ENCODE measurements at regions not wholly inside any gene's neighbourhood (a gene's known extent, or its start where the extent isn't known, plus 50 kb on each side); places are given as distances from the start of the nearest gene placed in this dataset.

- Histone ChIP-seq H3K4me1 (no peaks in the 10 kb centered on the region), H3K9ac (no peak overlapping the region), H3K27ac (no peak overlapping the region), H3K9me3 (no peaks in the 10 kb centered on the region), H3K4me2 (no peak overlapping the region), H3K36me3 (no peaks in the 10 kb centered on the region), H3K4me3 (no peak overlapping the region), H4K20me1 (no peaks in the 10 kb centered on the region), H3K27me3 (no peaks in the 10 kb centered on the region)
- no peak for TF ChIP-seq Cebpa-rat (IDR thresholded peaks at IDR 0.05)
Measured at GRCh38 chr5:143470120-143470519, 66.6 kb upstream of the NR3C1 start.

- Histone ChIP-seq H3K27me3 (no peaks in the 10 kb centered on the region), H3K4me2 (no peak overlapping the region), H4K20me1 (no peaks in the 10 kb centered on the region)
Measured at GRCh38 chr5:143469125-143469524, 65.6 kb upstream of the NR3C1 start.

GRCh38 chr5:143466632-143467031 is 63.1 kb upstream of the NR3C1 start:
- Histone ChIP-seq H3K4me2 (no peak overlapping the region), H3K9me3 (peaks cover 5% of the 10 kb centered on the region; the same call in 1 of the 2 replicates), H3K9ac (no peak overlapping the region), H4K20me1 (no peaks in the 10 kb centered on the region), H3K4me1 (no peaks in the 10 kb centered on the region), H3K36me3 (no peaks in the 10 kb centered on the region), H3K27me3 (no peaks in the 10 kb centered on the region), H3K4me3 (no peak overlapping the region), H3K27ac (no peak overlapping the region)
- no peak for TF ChIP-seq Cebpa-rat (IDR thresholded peaks at IDR 0.05)

More at GRCh38 chr5:143469125-143469524, 65.6 kb upstream of the NR3C1 start:
- Histone ChIP-seq H3K36me3 (no peaks in the 10 kb centered on the region), H3K9ac (no peak overlapping the region), H3K9me3 (peaks cover 5% of the 10 kb centered on the region; the same call in 1 of the 2 replicates), H3K4me3 (no peak overlapping the region), H3K27ac (no peak overlapping the region), H3K4me1 (no peaks in the 10 kb centered on the region)
- no peak for TF ChIP-seq Cebpa-rat (IDR thresholded peaks at IDR 0.05)

- Histone ChIP-seq H3K36me3 (no peaks in the 10 kb centered on the region), H4K20me1 (no peaks in the 10 kb centered on the region), H3K4me2 (no peak overlapping the region), H3K27me3 (no peaks in the 10 kb centered on the region), H3K4me1 (no peaks in the 10 kb centered on the region), H3K9me3 (peaks cover 5% of the 10 kb centered on the region; the same call in 1 of the 2 replicates), H3K27ac (no peak overlapping the region), H3K4me3 (no peak overlapping the region), H3K9ac (no peak overlapping the region)
- TF ChIP-seq Cebpa-rat (IDR thresholded peaks at IDR 0.05) = no peak
Measured at GRCh38 chr5:143464723-143465490, 61.4 kb upstream of the NR3C1 start.

GRCh38 chr5:143462431-143462830 is 58.9 kb upstream of the NR3C1 start:
- H3K4me3 ChIP-seq = no peak overlapping the region
- no peak overlapping the region for H3K4me2 ChIP-seq
- no peak overlapping the region for H3K27ac ChIP-seq
- H3K9ac ChIP-seq = no peak overlapping the region
- peaks cover 5% of the 10 kb centered on the region; the same call in 1 of the 2 replicates for H3K9me3 ChIP-seq
- no peaks in the 10 kb centered on the region for H3K36me3 ChIP-seq
- H3K4me1 ChIP-seq = no peaks in the 10 kb centered on the region
- no peak for TF ChIP-seq Cebpa-rat (IDR thresholded peaks at IDR 0.05)
- no peaks in the 10 kb centered on the region for H4K20me1 ChIP-seq
- H3K27me3 ChIP-seq = no peaks in the 10 kb centered on the region

GRCh38 chr5:143459433-143459832 is 55.9 kb upstream of the NR3C1 start:
- no peak for TF ChIP-seq Cebpa-rat (IDR thresholded peaks at IDR 0.05)

GRCh38 chr5:143456952-143457547 is 53.6 kb upstream of the NR3C1 start:
- no peak for TF ChIP-seq Cebpa-rat (IDR thresholded peaks at IDR 0.05)
- Histone ChIP-seq H4K20me1 (no peaks in the 10 kb centered on the region), H3K27me3 (no peaks in the 10 kb centered on the region), H3K4me3 (no peak overlapping the region), H3K9ac (no peak overlapping the region), H3K36me3 (no peaks in the 10 kb centered on the region), H3K4me1 (no peaks in the 10 kb centered on the region), H3K9me3 (no peaks in the 10 kb centered on the region), H3K27ac (no peak overlapping the region), H3K4me2 (no peak overlapping the region)

More at GRCh38 chr5:143459433-143459832, 55.9 kb upstream of the NR3C1 start:
- H3K9me3 ChIP-seq = 0 out of 2 replicates have a peak, but pooled peaks cover under 1% of the 10 kb centered on the region
- no peaks in the 10 kb centered on the region for H3K36me3 ChIP-seq
- H3K4me2 ChIP-seq = no peak overlapping the region
- no peak overlapping the region for H3K27ac ChIP-seq
- H3K4me1 ChIP-seq = no peaks in the 10 kb centered on the region
- H3K27me3 ChIP-seq = no peaks in the 10 kb centered on the region
- no peaks in the 10 kb centered on the region for H4K20me1 ChIP-seq
- no peak overlapping the region for H3K9ac ChIP-seq
- no peak overlapping the region for H3K4me3 ChIP-seq

GRCh38 chr5:143454936-143455516 is 51.5 kb upstream of the NR3C1 start:
- Histone ChIP-seq H3K9ac (no peak overlapping the region), H3K36me3 (no peaks in the 10 kb centered on the region), H4K20me1 (no peaks in the 10 kb centered on the region), H3K9me3 (no peaks in the 10 kb centered on the region), H3K4me3 (no peak overlapping the region), H3K4me2 (no peak overlapping the region), H3K27me3 (no peaks in the 10 kb centered on the region), H3K27ac (no peak overlapping the region), H3K4me1 (no peaks in the 10 kb centered on the region)
- TF ChIP-seq Cebpa-rat (IDR thresholded peaks at IDR 0.05) = no peak

GRCh38 chr5:143453720-143454119 is 50.2 kb upstream of the NR3C1 start:
- H3K4me3 ChIP-seq = no peak overlapping the region
- no peak overlapping the region for H3K27ac ChIP-seq
- no peaks in the 10 kb centered on the region for H3K9me3 ChIP-seq
- no peak for TF ChIP-seq Cebpa-rat (IDR thresholded peaks at IDR 0.05)
- H3K4me2 ChIP-seq = no peak overlapping the region
- H3K27me3 ChIP-seq = no peaks in the 10 kb centered on the region
- no peaks in the 10 kb centered on the region for H3K4me1 ChIP-seq
- H3K36me3 ChIP-seq = no peaks in the 10 kb centered on the region
- H3K9ac ChIP-seq = no peak overlapping the region
- H4K20me1 ChIP-seq = no peaks in the 10 kb centered on the region
